SK-N-SH (cell line): ENCODE measurements at regions not wholly inside any gene's neighbourhood (a gene's known extent, or its start where the extent isn't known, plus 50 kb on each side); places are given as distances from the start of the nearest gene placed in this dataset.

Experiments used
- CTCF ChIA-PET: fragments of 300-600, 350-600 bp; formaldehyde crosslinking; extraction: SDS; loops from one replicate; lab custom pipeline; 2021; lab: Yijun Ruan, JAX
- POLR2A ChIA-PET: fragments of 350-600 bp; sonication (Branson Sonifier 250); formaldehyde crosslinking; extraction: SDS; loops from one replicate; lab custom pipeline; 2020; ENCODE audit warnings: antibody characterized with exemption, inconsistent platforms; lab: Yijun Ruan, JAX
- DNase-seq: peaks from one replicate; pipeline ENCODE4 v3.0.0; 2012
- H2AFZ ChIP-seq: fragments of 200-600 bp; sonication (generic); 2 replicates; pipeline ENCODE4 v1.8.1; 2016; ENCODE audit warnings: antibody characterized with exemption, mild to moderate bottlenecking, low read depth
- H3F3A ChIP-seq: fragments of 200-600 bp; sonication (generic); replicated peaks from 2 replicates; pipeline ENCODE3; 2016; ENCODE audit warnings: antibody characterized with exemption, mild to moderate bottlenecking; ENCODE audit not compliant: insufficient read depth
- H3K27ac ChIP-seq, 2 experiments: fragments of 200-500 bp in 1 of 2; fragments of 200-600 bp in 1 of 2; sonication (Bioruptor generic) in 1 of 2; sonication (generic), shearing (Covaris generic) in 1 of 2; 2 replicates each; pipeline versions ENCODE4 v1.5.1 to v1.6.1; 2014 to 2016; ENCODE audit warnings: low read depth in 2 of 2, inconsistent platforms in 1 of 2, low read length in 1 of 2, mild to moderate bottlenecking in 1 of 2, mixed read lengths in 1 of 2
- H3K27me3 ChIP-seq: fragments of 200-600 bp; sonication (generic), shearing (Covaris generic); 2 replicates; pipeline ENCODE4 v1.6.1; 2016; ENCODE audit warnings: mixed run types; ENCODE audit not compliant: insufficient read depth
- H3K36me3 ChIP-seq, 2 experiments: fragments of 200-500 bp in 1 of 2; fragments of 200-600 bp in 1 of 2; sonication (Bioruptor generic) in 1 of 2; sonication (generic) in 1 of 2; replicated peaks in 1 of 2; 2 replicates each; pipeline versions ENCODE3 to v1.5.1; 2014 to 2016; ENCODE audit warnings: low read length in 1 of 2, mild to moderate bottlenecking in 1 of 2; ENCODE audit not compliant: insufficient read depth in 2 of 2, control insufficient read depth in 1 of 2
- H3K4me1 ChIP-seq, 2 experiments: fragments of 200-500 bp in 1 of 2; fragments of 200-600 bp in 1 of 2; sonication (Bioruptor generic) in 1 of 2; sonication (generic), shearing (Covaris generic) in 1 of 2; 2 replicates each; pipeline versions ENCODE4 v1.5.1 to v1.6.1; 2014 to 2016; ENCODE audit warnings: low read depth in 1 of 2, low read length in 1 of 2, mixed run types in 1 of 2; ENCODE audit not compliant: insufficient read depth in 2 of 2, control insufficient read depth in 1 of 2
- H3K4me2 ChIP-seq: fragments of 200-600 bp; sonication (generic), shearing (Covaris generic); 2 replicates; pipeline ENCODE4 v1.6.1; 2017; ENCODE audit warnings: mixed run types
- H3K4me3 ChIP-seq, 2 experiments: fragments of 200-500 bp in 1 of 2; fragments of 200-600 bp in 1 of 2; sonication (Bioruptor generic) in 1 of 2; sonication (generic), shearing (Covaris generic) in 1 of 2; 2 replicates each; pipeline versions ENCODE4 v1.5.1 to v1.8.1; 2014 to 2016; ENCODE audit warnings: low read depth in 2 of 2, inconsistent platforms in 1 of 2, low read length in 1 of 2, mild to moderate bottlenecking in 1 of 2, mixed read lengths in 1 of 2, moderate library complexity in 1 of 2
- H3K79me2 ChIP-seq: fragments of 200-600 bp; sonication (generic); 2 replicates; pipeline ENCODE4 v1.8.1; 2017; ENCODE audit warnings: mild to moderate bottlenecking; ENCODE audit not compliant: insufficient read depth
- H3K9ac ChIP-seq: fragments of 200-600 bp; sonication (generic); 2 replicates; pipeline ENCODE4 v1.6.1; 2017; ENCODE audit warnings: mixed run types
- H3K9me2 ChIP-seq: fragments of 200-600 bp; sonication (generic); 2 replicates; pipeline ENCODE4 v1.6.1; 2017; ENCODE audit warnings: mixed run types
- H3K9me3 ChIP-seq: fragments of 200-600 bp; sonication (generic); 2 replicates; pipeline ENCODE4 v1.6.1; 2017; ENCODE audit warnings: mixed run types, mild to moderate bottlenecking, moderate library complexity
- H4K20me1 ChIP-seq: fragments of 200-600 bp; sonication (generic); 2 replicates; pipeline ENCODE4 v1.6.1; 2017; ENCODE audit warnings: mild to moderate bottlenecking, mixed run types; ENCODE audit not compliant: insufficient read depth
- CHD2 ChIP-seq: fragments of 150-350 bp; IDR thresholded peaks from 2 replicates; pipeline ENCODE4 v1.6.1; 2018; ENCODE audit warnings: low read length; ENCODE audit not compliant: partially characterized antibody
- EP300 ChIP-seq, 2 experiments: IDR thresholded peaks; 2 replicates each; pipeline versions ENCODE4 v1.4.0 to v1.6.1; 2012; ENCODE audit warnings: borderline replicate concordance in 1 of 2, low read depth in 1 of 2, low read length in 1 of 2
- FOSL2 ChIP-seq: IDR thresholded peaks from 2 replicates; pipeline ENCODE4 v1.4.0; 2012; ENCODE audit warnings: low read depth, mild to moderate bottlenecking, moderate library complexity, borderline replicate concordance
- FOXJ3 ChIP-seq: sonication (generic); formaldehyde crosslinking; IDR thresholded peaks from 2 replicates; pipeline ENCODE4 v1.5.1; 2020; ENCODE audit warnings: mild to moderate bottlenecking, missing genetic modification reagents
- FOXM1 ChIP-seq: IDR thresholded peaks from 2 replicates; pipeline ENCODE4 v1.4.0; 2012; ENCODE audit warnings: low read depth, mild to moderate bottlenecking
- GABPA ChIP-seq: IDR thresholded peaks from 2 replicates; pipeline ENCODE4 v1.4.0; 2012; ENCODE audit warnings: low read depth, mild to moderate bottlenecking
- GATA2 ChIP-seq: sonication (generic); formaldehyde crosslinking; IDR thresholded peaks from 2 replicates; pipeline ENCODE4 v1.5.0; 2020; ENCODE audit warnings: mild to moderate bottlenecking, missing genetic modification reagents
- JUND ChIP-seq: IDR thresholded peaks from 2 replicates; pipeline ENCODE4 v1.4.0; 2012
- MEF2A ChIP-seq: IDR thresholded peaks from 2 replicates; pipeline ENCODE4 v1.4.0; 2012; ENCODE audit warnings: low read depth, borderline replicate concordance
- MXI1 ChIP-seq: IDR thresholded peaks from 2 replicates; pipeline ENCODE4 v1.6.1; 2012; ENCODE audit warnings: mild to moderate bottlenecking, low read depth, low read length, improper control_type of control experiment
- POLR2AphosphoS5 ChIP-seq: IDR thresholded peaks from 2 replicates; pipeline ENCODE4 v1.6.1; 2012; ENCODE audit warnings: low read depth, low read length
- RAD21 ChIP-seq: IDR thresholded peaks from 2 replicates; pipeline ENCODE4 v1.6.1; 2012; ENCODE audit warnings: mild to moderate bottlenecking, low read length
- RCOR1 ChIP-seq: fragments of 150-350 bp; IDR thresholded peaks from 2 replicates; pipeline ENCODE4 v1.6.1; 2017; ENCODE audit warnings: antibody characterized with exemption, low read length
- RFX5 ChIP-seq: IDR thresholded peaks from 2 replicates; pipeline ENCODE4 v1.6.1; 2012; ENCODE audit warnings: mild to moderate bottlenecking, improper control_type of control experiment, low read length
- TAF1 ChIP-seq: IDR thresholded peaks from 2 replicates; pipeline ENCODE4 v1.6.1; 2012; ENCODE audit warnings: low read depth, mild to moderate bottlenecking, low read length, moderate library complexity, borderline replicate concordance
- TCF12 ChIP-seq: IDR thresholded peaks from 2 replicates; pipeline ENCODE4 v1.4.0; 2012
- TEAD4 ChIP-seq: IDR thresholded peaks from 2 replicates; pipeline ENCODE4 v1.4.0; 2012; ENCODE audit warnings: mild to moderate bottlenecking, borderline replicate concordance; ENCODE audit not compliant: insufficient read depth
- WGBS: methylation state at CpG from one replicate; pipeline ENCODE4 v1.1.6; 2017; ENCODE audit warnings: low lambda C conversion rate; 5-methylcytosine and 5-hydroxymethylcytosine counted together
- TF ChIP-seq, protein P1 (sequence below): IDR thresholded peaks from 2 replicates; pipeline ENCODE4 v1.4.0; 2012; ENCODE audit warnings: low read depth, borderline replicate concordance
- TF ChIP-seq, protein P2 (sequence below): IDR thresholded peaks from 2 replicates; pipeline ENCODE4 v1.6.1; 2012; ENCODE audit warnings: mild to moderate bottlenecking, low read depth, low read length, moderate library complexity
- TF ChIP-seq, protein P3 (sequence below): fragments of 150-350 bp; IDR thresholded peaks from 2 replicates; pipeline ENCODE4 v1.6.1; 2017; ENCODE audit warnings: antibody characterized with exemption, low read length, low read depth, borderline replicate concordance

DNA sequence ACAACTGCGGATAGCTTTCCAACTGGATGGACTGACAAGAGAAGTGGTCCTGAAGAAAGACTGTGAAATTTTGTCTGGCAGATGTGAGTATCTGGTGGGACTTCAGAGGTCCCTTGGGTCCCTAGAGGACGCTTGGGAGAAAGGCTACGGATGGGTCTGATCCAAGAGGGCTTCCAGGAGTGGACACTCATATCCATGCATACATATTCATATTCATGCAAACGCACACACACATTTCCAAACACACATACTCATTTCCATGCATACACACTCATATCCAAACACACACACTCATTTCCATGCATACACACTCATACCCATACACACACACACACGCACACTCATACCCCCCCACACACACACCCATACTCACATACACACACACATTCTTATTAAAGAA lies 200.2 kb upstream of the DDX18 start (continued):
- TF ChIP-seq EP300 (IDR thresholded peaks at IDR 0.05; ENCODE audit: borderline replicate concordance in 1 of 2, low read depth in 1 of 2, low read length in 1 of 2): no peak

DNA sequence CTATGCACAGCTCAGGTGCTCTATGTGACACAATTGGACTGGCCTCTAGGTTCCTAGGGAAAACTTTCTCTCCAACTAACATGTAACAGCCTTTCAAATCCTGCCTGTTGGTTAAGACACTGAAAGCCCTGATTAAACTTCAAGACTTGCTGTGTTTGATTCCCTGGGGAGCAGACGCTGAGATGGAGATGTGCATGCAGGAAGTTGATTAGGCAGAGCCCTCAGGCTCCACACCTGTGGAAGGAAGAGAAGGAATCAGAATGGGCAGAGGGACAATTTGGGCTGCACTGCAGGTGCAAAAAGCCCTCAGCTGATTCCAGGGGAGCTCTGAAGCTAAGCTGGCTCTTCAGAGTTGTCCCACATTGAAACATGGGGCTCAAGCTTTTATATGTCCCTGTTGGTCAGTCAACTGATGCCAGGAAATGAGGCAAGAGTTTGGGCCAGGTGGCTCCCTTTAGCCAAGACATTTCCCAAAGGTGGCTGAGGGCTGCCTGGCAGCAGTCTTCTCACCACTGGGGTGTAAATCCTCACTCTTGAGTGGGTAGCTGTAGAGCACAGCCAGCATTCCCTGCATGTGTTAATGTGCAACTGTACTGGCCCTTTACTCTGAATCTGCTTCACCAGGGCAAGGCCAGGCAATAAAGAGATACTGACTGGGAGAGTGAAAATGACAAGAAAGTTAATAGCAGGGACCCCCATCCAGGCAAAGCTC lies 199.5 kb upstream of the DDX18 start:
- H3K9me3 ChIP-seq: no peaks in the 10 kb centered on the region
- no peak overlapping the region for H3K27ac ChIP-seq
- no peak overlapping the region for H3K9ac ChIP-seq
- no peaks in the 10 kb centered on the region for H3K9me2 ChIP-seq
- CTCF ChIA-PET: no interaction called here
- H3K4me1 ChIP-seq: peaks cover 0 to 3% of the 10 kb centered on the region in 2 experiments; a peak in 1 of 4 replicates
- POLR2A ChIA-PET: no interaction called here
- H3K79me2 ChIP-seq: no peaks in the 10 kb centered on the region
- H3K4me2 ChIP-seq: no peak overlapping the region
- no peaks in the 10 kb centered on the region for H3K36me3 ChIP-seq
- no peak overlapping the region for H2AFZ ChIP-seq
- DNase-seq: no peak
- 50% methylated on average over 1 of the region's 1 CpG for WGBS
- no peaks in the 10 kb centered on the region for H4K20me1 ChIP-seq
- TF ChIP-seq MXI1 (no peak), TAF1 (no peak), JUND (no peak), GATA2 (CRISPR knock-in tag) (no peak), CHD2 (no peak), TCF12 (no peak), RFX5 (no peak), FOXM1 (no peak), RCOR1 (no peak), MEF2A (no peak), FOSL2 (no peak), FOXJ3 (CRISPR knock-in tag) (no peak), GABPA (no peak), EP300 (IDR thresholded peaks at IDR 0.05; ENCODE audit: borderline replicate concordance in 1 of 2, low read depth in 1 of 2, low read length in 1 of 2) (no peak), POLR2AphosphoS5 (no peak), RAD21 (no peak), TEAD4 (no peak)
- TF ChIP-seq, protein P1, sequence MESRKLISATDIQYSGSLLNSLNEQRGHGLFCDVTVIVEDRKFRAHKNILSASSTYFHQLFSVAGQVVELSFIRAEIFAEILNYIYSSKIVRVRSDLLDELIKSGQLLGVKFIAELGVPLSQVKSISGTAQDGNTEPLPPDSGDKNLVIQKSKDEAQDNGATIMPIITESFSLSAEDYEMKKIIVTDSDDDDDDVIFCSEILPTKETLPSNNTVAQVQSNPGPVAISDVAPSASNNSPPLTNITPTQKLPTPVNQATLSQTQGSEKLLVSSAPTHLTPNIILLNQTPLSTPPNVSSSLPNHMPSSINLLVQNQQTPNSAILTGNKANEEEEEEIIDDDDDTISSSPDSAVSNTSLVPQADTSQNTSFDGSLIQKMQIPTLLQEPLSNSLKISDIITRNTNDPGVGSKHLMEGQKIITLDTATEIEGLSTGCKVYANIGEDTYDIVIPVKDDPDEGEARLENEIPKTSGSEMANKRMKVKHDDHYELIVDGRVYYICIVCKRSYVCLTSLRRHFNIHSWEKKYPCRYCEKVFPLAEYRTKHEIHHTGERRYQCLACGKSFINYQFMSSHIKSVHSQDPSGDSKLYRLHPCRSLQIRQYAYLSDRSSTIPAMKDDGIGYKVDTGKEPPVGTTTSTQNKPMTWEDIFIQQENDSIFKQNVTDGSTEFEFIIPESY: no peak
- TF ChIP-seq, protein P2, sequence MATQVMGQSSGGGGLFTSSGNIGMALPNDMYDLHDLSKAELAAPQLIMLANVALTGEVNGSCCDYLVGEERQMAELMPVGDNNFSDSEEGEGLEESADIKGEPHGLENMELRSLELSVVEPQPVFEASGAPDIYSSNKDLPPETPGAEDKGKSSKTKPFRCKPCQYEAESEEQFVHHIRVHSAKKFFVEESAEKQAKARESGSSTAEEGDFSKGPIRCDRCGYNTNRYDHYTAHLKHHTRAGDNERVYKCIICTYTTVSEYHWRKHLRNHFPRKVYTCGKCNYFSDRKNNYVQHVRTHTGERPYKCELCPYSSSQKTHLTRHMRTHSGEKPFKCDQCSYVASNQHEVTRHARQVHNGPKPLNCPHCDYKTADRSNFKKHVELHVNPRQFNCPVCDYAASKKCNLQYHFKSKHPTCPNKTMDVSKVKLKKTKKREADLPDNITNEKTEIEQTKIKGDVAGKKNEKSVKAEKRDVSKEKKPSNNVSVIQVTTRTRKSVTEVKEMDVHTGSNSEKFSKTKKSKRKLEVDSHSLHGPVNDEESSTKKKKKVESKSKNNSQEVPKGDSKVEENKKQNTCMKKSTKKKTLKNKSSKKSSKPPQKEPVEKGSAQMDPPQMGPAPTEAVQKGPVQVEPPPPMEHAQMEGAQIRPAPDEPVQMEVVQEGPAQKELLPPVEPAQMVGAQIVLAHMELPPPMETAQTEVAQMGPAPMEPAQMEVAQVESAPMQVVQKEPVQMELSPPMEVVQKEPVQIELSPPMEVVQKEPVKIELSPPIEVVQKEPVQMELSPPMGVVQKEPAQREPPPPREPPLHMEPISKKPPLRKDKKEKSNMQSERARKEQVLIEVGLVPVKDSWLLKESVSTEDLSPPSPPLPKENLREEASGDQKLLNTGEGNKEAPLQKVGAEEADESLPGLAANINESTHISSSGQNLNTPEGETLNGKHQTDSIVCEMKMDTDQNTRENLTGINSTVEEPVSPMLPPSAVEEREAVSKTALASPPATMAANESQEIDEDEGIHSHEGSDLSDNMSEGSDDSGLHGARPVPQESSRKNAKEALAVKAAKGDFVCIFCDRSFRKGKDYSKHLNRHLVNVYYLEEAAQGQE: no peak
- TF ChIP-seq, protein P3, sequence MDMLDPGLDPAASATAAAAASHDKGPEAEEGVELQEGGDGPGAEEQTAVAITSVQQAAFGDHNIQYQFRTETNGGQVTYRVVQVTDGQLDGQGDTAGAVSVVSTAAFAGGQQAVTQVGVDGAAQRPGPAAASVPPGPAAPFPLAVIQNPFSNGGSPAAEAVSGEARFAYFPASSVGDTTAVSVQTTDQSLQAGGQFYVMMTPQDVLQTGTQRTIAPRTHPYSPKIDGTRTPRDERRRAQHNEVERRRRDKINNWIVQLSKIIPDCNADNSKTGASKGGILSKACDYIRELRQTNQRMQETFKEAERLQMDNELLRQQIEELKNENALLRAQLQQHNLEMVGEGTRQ: no peak
- no peaks in the 10 kb centered on the region for H3F3A ChIP-seq
- H3K27me3 ChIP-seq: no peaks in the 10 kb centered on the region
- H3K4me3 ChIP-seq: no peak overlapping the region
